A549 (cell line): ENCODE measurements at regions not wholly inside any gene's neighbourhood (a gene's known extent, or its start where the extent isn't known, plus 50 kb on each side); places are given as distances from the start of the nearest gene placed in this dataset.

Experiments
- BHLHE40 ChIP-seq: IDR thresholded peaks from 2 replicates; pipeline ENCODE4 v1.6.1; 2012; ENCODE audit warnings: low read depth, low read length, inconsistent platforms
- CTCF ChIP-seq: fragments of >200 bp; sonication (Bioruptor Twin); formaldehyde crosslinking; IDR thresholded peaks from 3 replicates; pipeline ENCODE4 v1.5.1; 2016
- EP300 ChIP-seq, 2 experiments: fragments of >200 bp; sonication (Bioruptor Twin); formaldehyde crosslinking; IDR thresholded peaks; 2 replicates in 1 of 2; 3 replicates in 1 of 2; pipeline ENCODE4 v1.6.1; 2016 to 2017
- JUNB ChIP-seq: fragments of >200 bp; sonication (Bioruptor Twin); formaldehyde crosslinking; IDR thresholded peaks from 2 replicates; pipeline ENCODE4 v1.6.1; 2016
- KDM5A ChIP-seq: fragments of 200-600 bp; sonication (generic); IDR thresholded peaks from 2 replicates; pipeline ENCODE4 v1.6.1; 2016; ENCODE audit warnings: antibody characterized with exemption, mild to moderate bottlenecking
- RAD21 ChIP-seq, 2 experiments: fragments of >200 bp in 1 of 2; sonication (Bioruptor Twin) in 1 of 2; formaldehyde crosslinking in 1 of 2; IDR thresholded peaks in 1 of 2; conservative IDR thresholded peaks in 1 of 2; 2 replicates in 1 of 2; 3 replicates in 1 of 2; pipeline ENCODE4 v1.6.1; 2012 to 2018; ENCODE audit warnings: inconsistent platforms in 1 of 2
- USF2 ChIP-seq: fragments of 450-650 bp; IDR thresholded peaks from 2 replicates; pipeline ENCODE4 v1.6.1; 2014; ENCODE audit warnings: antibody characterized with exemption
- ZFP36 ChIP-seq: fragments of 450-650 bp; IDR thresholded peaks from 2 replicates; pipeline ENCODE4 v1.6.1; 2014; ENCODE audit warnings: borderline replicate concordance; ENCODE audit not compliant: partially characterized antibody

DNA sequence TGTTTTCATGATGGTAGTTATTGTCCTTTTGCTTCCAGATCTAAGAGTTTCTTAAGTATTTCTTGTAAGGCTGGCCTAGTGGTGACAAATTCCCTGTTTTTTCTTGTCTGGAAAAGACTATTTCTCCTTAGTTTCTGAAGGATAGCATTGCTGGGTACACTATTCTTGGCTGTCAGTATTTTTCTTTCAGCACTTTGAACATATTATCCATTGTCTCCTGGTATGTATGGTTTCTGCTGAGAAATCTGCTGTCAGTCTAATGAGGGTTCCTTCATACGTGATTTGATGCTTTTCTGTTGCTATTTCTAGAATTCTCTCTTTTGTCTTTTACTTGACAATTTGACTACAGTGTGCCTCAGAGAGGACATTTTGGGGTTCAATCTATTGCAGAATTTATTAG is 134.3 kb downstream of the CGGBP1 start:
- TF ChIP-seq CTCF (no peak), USF2 (no peak), ZFP36 (no peak), EP300 (IDR thresholded peaks at IDR 0.05) (no peak), RAD21 (conservative IDR thresholded peaks at IDR 0.05 in 1 of 2, IDR thresholded peaks at IDR 0.05 in 1 of 2) (no peak), BHLHE40 (no peak), KDM5A (no peak), JUNB (no peak)
